Esophagus squamous epithelium (tissue), 4 donors: ENCODE measurements at regions not wholly inside any gene's neighbourhood (a gene's known extent, or its start where the extent isn't known, plus 50 kb on each side); places are given as distances from the start of the nearest gene placed in this dataset.

Experiments used
- POLR2A ChIP-seq, 4 donors: fragments of 450-650 bp; IDR thresholded peaks; one replicate each; pipeline ENCODE4 v1.6.1; 2017; ENCODE audit warnings: antibody characterized with exemption in 4 of 4, mild to moderate bottlenecking in 4 of 4, moderate library complexity in 3 of 4
- TF ChIP-seq, protein P1 (sequence below), 6 experiments: fragments of 450-650 bp in 4 of 6; fragments of 200-600 bp in 2 of 6; sonication (generic) in 2 of 6; IDR thresholded peaks; one replicate each; pipeline ENCODE4 v1.5.1; 2016 to 2019; ENCODE audit warnings: antibody characterized with exemption in 6 of 6, mild to moderate bottlenecking in 4 of 6, moderate library complexity in 4 of 6

DNA sequence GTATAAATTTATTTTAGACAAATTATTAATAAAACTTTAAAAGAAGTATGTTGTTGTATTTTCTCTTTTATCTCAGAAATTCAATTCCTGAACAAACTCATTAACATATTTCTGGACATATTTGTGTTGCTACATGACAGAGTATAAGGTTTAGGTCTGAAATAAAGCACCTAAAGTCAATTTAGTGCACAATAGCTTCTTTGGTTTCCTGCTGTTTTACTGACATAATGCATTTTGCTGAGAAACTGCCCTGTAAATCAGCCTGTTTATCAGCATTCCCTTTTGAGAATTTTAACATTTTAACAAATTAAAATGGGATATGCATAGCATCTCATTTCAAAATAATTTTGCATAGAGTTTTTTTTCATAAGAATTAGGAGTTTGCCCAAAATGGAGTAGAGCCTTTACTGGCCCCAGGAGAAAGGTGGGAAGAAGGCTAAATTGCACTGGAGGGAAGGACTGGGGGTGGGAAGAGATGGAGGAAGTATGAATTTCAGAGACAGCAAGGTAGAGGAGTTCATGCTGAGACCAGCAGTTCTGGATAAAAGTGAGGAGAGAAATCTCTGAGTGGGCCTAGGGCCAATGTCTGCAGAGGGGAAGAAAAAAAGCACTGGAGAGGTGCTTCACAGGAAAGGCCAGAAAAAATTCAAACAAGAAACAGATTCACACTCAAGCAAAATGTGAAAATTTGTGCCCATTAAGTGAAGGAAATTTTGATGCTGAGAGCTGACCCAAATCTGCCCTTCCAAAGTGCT is 324.2 kb upstream of the HSF2 start:
- TF ChIP-seq, protein P1, sequence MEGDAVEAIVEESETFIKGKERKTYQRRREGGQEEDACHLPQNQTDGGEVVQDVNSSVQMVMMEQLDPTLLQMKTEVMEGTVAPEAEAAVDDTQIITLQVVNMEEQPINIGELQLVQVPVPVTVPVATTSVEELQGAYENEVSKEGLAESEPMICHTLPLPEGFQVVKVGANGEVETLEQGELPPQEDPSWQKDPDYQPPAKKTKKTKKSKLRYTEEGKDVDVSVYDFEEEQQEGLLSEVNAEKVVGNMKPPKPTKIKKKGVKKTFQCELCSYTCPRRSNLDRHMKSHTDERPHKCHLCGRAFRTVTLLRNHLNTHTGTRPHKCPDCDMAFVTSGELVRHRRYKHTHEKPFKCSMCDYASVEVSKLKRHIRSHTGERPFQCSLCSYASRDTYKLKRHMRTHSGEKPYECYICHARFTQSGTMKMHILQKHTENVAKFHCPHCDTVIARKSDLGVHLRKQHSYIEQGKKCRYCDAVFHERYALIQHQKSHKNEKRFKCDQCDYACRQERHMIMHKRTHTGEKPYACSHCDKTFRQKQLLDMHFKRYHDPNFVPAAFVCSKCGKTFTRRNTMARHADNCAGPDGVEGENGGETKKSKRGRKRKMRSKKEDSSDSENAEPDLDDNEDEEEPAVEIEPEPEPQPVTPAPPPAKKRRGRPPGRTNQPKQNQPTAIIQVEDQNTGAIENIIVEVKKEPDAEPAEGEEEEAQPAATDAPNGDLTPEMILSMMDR (IDR thresholded peaks at IDR 0.05) = no peak
- no peak for TF ChIP-seq POLR2A (IDR thresholded peaks at IDR 0.05)
